ENCODE measurements at regions not wholly inside any gene's neighbourhood (a gene's known extent, or its start where the extent isn't known, plus 50 kb on each side); places are given as distances from the start of the nearest gene placed in this dataset.

DNA sequence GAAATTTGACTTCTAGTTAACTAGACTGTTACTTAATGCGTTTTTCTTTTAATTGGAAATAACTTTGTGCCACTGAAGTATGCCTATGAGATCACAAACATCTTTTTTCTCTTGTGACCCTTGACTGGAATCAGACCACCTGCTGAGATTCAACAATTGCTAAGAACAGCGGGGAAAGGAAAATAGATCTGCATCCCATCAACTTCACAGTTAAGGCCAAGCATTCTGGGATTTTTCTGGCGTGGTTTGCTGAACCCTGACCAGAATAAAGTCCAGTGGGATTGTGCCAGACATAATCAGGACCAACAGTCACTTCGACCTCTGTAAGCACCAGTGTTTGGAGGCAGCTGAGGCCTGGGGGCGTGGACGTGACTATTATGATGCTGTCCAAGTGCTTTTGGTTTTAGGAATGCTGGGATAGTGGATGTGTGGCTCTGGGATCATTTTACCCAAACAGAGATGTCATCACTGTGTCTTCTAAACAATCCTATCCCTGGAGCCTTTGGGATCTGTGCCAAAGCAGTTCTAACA is 373.3 kb upstream of the PRKCQ start:
- no peaks in the 10 kb centered on the region for H3K27me3 ChIP-seq (ENCODE audit: insufficient read depth, low read depth)
- H3K79me2 ChIP-seq (ENCODE audit: insufficient read depth, low read depth) = no peaks in the 10 kb centered on the region
- H2AFZ ChIP-seq (ENCODE audit: low read depth) = no peak overlapping the region
- H4K20me1 ChIP-seq (ENCODE audit: insufficient read depth) = no peaks in the 10 kb centered on the region
- H3K27ac ChIP-seq = no peak overlapping the region
- no peak overlapping the region for H3K4me3 ChIP-seq (IDR thresholded peaks at IDR 0.05; ENCODE audit: insufficient read depth, low read depth, low read length)
- no peaks in the 10 kb centered on the region for H3K4me1 ChIP-seq (ENCODE audit: low read depth, poor library complexity, severe bottlenecking)
- H3K36me3 ChIP-seq (ENCODE audit: insufficient read depth) = no peaks in the 10 kb centered on the region
- TF ChIP-seq, protein P1, sequence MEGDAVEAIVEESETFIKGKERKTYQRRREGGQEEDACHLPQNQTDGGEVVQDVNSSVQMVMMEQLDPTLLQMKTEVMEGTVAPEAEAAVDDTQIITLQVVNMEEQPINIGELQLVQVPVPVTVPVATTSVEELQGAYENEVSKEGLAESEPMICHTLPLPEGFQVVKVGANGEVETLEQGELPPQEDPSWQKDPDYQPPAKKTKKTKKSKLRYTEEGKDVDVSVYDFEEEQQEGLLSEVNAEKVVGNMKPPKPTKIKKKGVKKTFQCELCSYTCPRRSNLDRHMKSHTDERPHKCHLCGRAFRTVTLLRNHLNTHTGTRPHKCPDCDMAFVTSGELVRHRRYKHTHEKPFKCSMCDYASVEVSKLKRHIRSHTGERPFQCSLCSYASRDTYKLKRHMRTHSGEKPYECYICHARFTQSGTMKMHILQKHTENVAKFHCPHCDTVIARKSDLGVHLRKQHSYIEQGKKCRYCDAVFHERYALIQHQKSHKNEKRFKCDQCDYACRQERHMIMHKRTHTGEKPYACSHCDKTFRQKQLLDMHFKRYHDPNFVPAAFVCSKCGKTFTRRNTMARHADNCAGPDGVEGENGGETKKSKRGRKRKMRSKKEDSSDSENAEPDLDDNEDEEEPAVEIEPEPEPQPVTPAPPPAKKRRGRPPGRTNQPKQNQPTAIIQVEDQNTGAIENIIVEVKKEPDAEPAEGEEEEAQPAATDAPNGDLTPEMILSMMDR (conservative IDR thresholded peaks at IDR 0.05; ENCODE audit: low read depth, low read length) = no peak
- no peak overlapping the region for H3K4me2 ChIP-seq
- no peak overlapping the region for H3K9ac ChIP-seq

- Histone ChIP-seq H3K9ac (no peak overlapping the region), H3K4me2 (no peak overlapping the region), H3K27ac (no peak overlapping the region)
These were observed 371.7 kb upstream of the PRKCQ start for GRCh38 chr10:6951732-6952131.

DNA sequence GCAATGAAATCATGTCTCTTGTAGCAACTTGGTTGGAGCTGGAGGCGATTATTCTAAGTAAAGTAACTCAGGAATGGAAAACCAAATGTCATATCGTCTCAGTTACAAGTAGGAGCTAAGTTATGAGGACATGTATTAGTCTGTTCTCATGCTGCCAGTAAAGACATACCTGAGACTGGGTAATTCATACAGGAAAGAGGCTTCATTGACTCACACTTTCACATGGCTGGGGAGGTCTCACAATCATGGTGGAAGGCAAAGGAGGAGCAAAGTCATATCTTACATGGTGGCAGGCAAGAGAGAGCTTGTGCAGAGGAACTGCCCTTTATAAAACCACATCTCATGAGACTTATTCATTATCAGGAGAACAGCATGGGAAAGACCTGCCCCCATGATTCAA is 370.1 kb upstream of the PRKCQ start:
- Histone ChIP-seq H3K9ac (no peak overlapping the region), H3K79me2 (ENCODE audit: insufficient read depth, low read depth) (no peaks in the 10 kb centered on the region), H3K27me3 (ENCODE audit: insufficient read depth, low read depth) (no peaks in the 10 kb centered on the region), H3K4me1 (ENCODE audit: low read depth, poor library complexity, severe bottlenecking) (no peaks in the 10 kb centered on the region), H3K27ac (no peak overlapping the region), H3K4me3 (IDR thresholded peaks at IDR 0.05; ENCODE audit: insufficient read depth, low read depth, low read length) (no peak overlapping the region), H3K36me3 (ENCODE audit: insufficient read depth) (no peaks in the 10 kb centered on the region), H3K4me2 (no peak overlapping the region), H4K20me1 (ENCODE audit: insufficient read depth) (no peaks in the 10 kb centered on the region), H2AFZ (ENCODE audit: low read depth) (no peak overlapping the region)
- TF ChIP-seq, protein P1 (conservative IDR thresholded peaks at IDR 0.05; ENCODE audit: low read depth, low read length) = no peak

More at GRCh38 chr10:6951732-6952131, 371.7 kb upstream of the PRKCQ start:
- Histone ChIP-seq H3K27me3 (ENCODE audit: insufficient read depth, low read depth) (no peaks in the 10 kb centered on the region), H3K36me3 (ENCODE audit: insufficient read depth) (no peaks in the 10 kb centered on the region), H3K4me3 (IDR thresholded peaks at IDR 0.05; ENCODE audit: insufficient read depth, low read depth, low read length) (no peak overlapping the region), H4K20me1 (ENCODE audit: insufficient read depth) (no peaks in the 10 kb centered on the region), H2AFZ (ENCODE audit: low read depth) (no peak overlapping the region), H3K79me2 (ENCODE audit: insufficient read depth, low read depth) (no peaks in the 10 kb centered on the region), H3K4me1 (ENCODE audit: low read depth, poor library complexity, severe bottlenecking) (no peaks in the 10 kb centered on the region)
- TF ChIP-seq, protein P1 (conservative IDR thresholded peaks at IDR 0.05; ENCODE audit: low read depth, low read length) = no peak

- TF ChIP-seq, protein P1 (conservative IDR thresholded peaks at IDR 0.05; ENCODE audit: low read depth, low read length) = no peak
- Histone ChIP-seq H3K27me3 (ENCODE audit: insufficient read depth, low read depth) (no peaks in the 10 kb centered on the region), H3K4me1 (ENCODE audit: low read depth, poor library complexity, severe bottlenecking) (no peaks in the 10 kb centered on the region)
These were observed 364.4 kb upstream of the PRKCQ start for GRCh38 chr10:6944436-6944835.

More at GRCh38 chr10:6944436-6944835, 364.4 kb upstream of the PRKCQ start:
- H2AFZ ChIP-seq (ENCODE audit: low read depth) = no peak overlapping the region
- H3K4me3 ChIP-seq (IDR thresholded peaks at IDR 0.05; ENCODE audit: insufficient read depth, low read depth, low read length) = no peak overlapping the region
- H3K79me2 ChIP-seq (ENCODE audit: insufficient read depth, low read depth) = no peaks in the 10 kb centered on the region
- H3K36me3 ChIP-seq (ENCODE audit: insufficient read depth) = no peaks in the 10 kb centered on the region
- no peak overlapping the region for H3K27ac ChIP-seq
- no peak overlapping the region for H3K9ac ChIP-seq
- H4K20me1 ChIP-seq (ENCODE audit: insufficient read depth) = no peaks in the 10 kb centered on the region
- H3K4me2 ChIP-seq = no peak overlapping the region
